Activated CD8-positive, alpha-beta memory T cell treated with anti-CD3 and anti-CD28 coated beads, Interleukin-2, amount 10 ng/mL, durations not matched to agents 7 days and 5 days (primary cell): ENCODE measurements at regions not wholly inside any gene's neighbourhood (a gene's known extent, or its start where the extent isn't known, plus 50 kb on each side); places are given as distances from the start of the nearest gene placed in this dataset.

Experiments used
- ATAC-seq: fragments of 150-1000 bp; cut with Tn5 transposase; one replicate; pipeline ENCODE4 v1.10.0; 2021; ENCODE audit warnings: moderate library complexity
- CTCF ChIA-PET: fragments of 350-600 bp; sonication (Branson Sonifier 250); formaldehyde crosslinking; loops from one replicate; lab custom pipeline; 2021; ENCODE audit warnings: antibody characterized with exemption; lab: Charles Lee
- DNase-seq: peaks from one replicate; pipeline ENCODE4 v3.0.0-alpha.2; 2020
- H3K27ac Mint-ChIP-seq: one replicate; pipeline ENCODE4 v1.8.0; 2021; ENCODE audit warnings: mild to moderate bottlenecking, mixed read lengths
- H3K27me3 Mint-ChIP-seq: one replicate; pipeline ENCODE4 v1.8.0; 2021; ENCODE audit warnings: mixed read lengths
- H3K36me3 Mint-ChIP-seq: one replicate; pipeline ENCODE4 v1.8.0; 2021; ENCODE audit warnings: mild to moderate bottlenecking, mixed read lengths
- H3K4me1 Mint-ChIP-seq: one replicate; pipeline ENCODE4 v1.8.0; 2021; ENCODE audit warnings: mixed read lengths
- H3K4me3 Mint-ChIP-seq: one replicate; pipeline ENCODE4 v1.8.0; 2021; ENCODE audit warnings: mild to moderate bottlenecking, moderate library complexity, mixed read lengths
- H3K9me3 Mint-ChIP-seq: one replicate; pipeline ENCODE4 v1.8.0; 2022; ENCODE audit warnings: low read depth, mixed read lengths

DNA sequence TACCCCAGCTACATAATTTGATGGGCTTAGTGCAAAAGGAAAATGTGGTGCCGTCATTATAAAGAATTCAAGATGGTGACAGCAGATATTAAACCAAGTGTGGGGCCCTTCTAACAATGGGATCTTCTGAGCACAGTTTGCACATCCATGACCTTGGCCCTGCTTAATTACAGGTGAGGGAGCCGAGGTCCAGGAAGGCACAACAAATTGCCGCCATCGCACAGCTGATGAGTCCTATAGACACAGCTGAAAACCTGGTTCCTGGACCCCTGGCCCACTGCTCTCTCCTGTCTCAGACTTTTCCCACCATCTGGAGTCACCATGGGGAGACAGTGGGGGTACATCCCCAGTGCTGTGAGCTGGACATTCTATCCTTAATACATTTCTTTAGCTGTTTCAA is 95.8 kb upstream of the MAP4K3 start:
- no peak for ATAC-seq
- Mint-ChIP-seq H3K9me3 (no peaks in the 10 kb centered on the region), H3K4me3 (no peak overlapping the region), H3K36me3 (no peaks in the 10 kb centered on the region), H3K27me3 (peaks cover 10% of the 10 kb centered on the region), H3K4me1 (peaks cover 4% of the 10 kb centered on the region), H3K27ac (no peak overlapping the region)
- CTCF ChIA-PET: interaction anchor here (1.2 kb wide), 1 partner anchor 11 kb away, joined by 3 read pairs; no protein-coding TSS in a partner anchor
- no peak for DNase-seq

DNA sequence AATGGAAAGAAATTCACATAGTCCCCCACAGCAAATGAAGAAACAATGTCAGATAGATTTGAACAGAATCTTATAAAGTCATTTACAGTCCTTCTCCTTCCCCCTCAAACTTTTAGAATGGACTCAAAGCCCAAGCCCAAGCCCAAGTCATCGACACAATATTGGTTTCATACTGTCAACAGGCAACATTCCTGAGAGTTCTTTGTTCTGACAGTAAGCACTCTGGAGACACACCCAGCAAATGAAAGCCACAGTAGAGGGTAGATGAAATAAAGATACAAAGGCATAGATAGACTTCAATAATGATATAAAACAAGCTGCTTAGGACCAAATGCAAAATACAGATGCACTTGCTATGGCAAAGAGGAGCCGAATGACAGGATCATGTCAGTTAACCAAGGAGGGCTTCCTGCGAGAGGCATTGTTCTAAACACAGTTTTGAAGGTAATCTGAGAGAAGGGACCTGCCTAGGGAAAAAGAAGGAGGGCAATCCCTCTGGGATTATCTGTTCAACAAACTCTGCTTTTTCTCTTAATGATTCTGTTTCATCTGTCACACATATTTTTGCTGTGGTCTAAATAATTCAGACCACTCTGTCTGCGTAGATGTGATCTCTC is 97.1 kb upstream of the MAP4K3 start:
- H3K9me3 Mint-ChIP-seq: peaks cover 2% of the 10 kb centered on the region
- ATAC-seq: no peak
- no peak overlapping the region for H3K27ac Mint-ChIP-seq
- CTCF ChIA-PET: interaction anchor here (1.2 kb wide), 1 partner anchor 10 kb away, joined by 3 read pairs; no protein-coding TSS in a partner anchor
- DNase-seq: no peak
- H3K27me3 Mint-ChIP-seq: peaks cover 10% of the 10 kb centered on the region
- no peak overlapping the region for H3K4me3 Mint-ChIP-seq
- no peaks in the 10 kb centered on the region for H3K36me3 Mint-ChIP-seq
- peaks cover 4% of the 10 kb centered on the region for H3K4me1 Mint-ChIP-seq

DNA sequence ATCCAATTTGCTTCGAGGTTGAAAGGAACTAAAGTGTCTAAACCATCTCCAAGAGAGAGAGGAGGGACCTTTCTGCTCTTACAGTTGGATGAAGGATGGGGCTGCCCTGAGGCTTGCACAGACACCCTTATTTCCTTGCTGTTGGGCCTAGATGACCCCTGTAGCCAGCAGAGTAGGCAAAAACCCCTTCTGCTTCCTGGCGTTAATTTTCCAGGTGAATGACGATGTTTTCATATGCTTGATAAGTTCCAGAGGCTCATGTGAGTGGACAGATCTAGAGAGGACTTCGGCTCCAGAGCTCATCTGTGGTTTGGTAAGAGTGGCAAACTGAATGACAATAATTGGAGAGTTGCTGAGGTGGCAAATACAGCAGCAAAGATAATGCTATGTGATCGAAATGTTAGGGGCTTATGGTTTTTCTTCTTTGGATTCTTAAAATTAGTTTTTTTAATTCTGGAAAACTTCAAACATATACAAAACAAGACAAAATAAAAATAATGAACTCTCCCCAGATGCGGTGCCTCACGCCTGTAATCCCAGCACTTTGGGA is 98.6 kb upstream of the MAP4K3 start:
- Mint-ChIP-seq H3K4me1 (peaks cover 4% of the 10 kb centered on the region), H3K4me3 (no peak overlapping the region), H3K27me3 (peaks cover 13% of the 10 kb centered on the region)

DNA sequence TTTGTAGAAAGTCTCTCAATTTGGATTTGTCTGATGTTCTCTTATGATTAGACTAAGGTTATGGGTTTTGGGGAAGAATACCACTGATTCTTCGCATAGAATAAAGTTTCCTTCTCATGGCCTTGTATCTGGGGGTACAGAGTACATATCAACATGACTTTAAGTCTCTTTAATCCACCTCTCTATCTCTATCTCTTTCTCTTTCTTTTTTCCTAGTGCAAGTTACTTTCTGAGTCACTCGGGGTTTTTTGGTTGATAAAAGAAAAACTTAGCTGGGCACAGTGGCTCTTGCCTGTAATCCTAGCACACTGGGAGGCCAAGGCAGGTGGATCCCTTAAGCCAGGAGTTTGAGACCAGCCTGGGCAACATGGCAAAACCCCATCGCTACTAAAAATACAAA is 100.1 kb upstream of the MAP4K3 start:
- DNase-seq: no peak
- CTCF ChIA-PET: no interaction called here
- Mint-ChIP-seq H3K4me1 (peaks cover 4% of the 10 kb centered on the region), H3K36me3 (no peaks in the 10 kb centered on the region), H3K4me3 (no peak overlapping the region), H3K9me3 (peaks cover 2% of the 10 kb centered on the region), H3K27ac (no peak overlapping the region), H3K27me3 (peaks cover 13% of the 10 kb centered on the region)
- no peak for ATAC-seq

More for the DNA sequence above, 98.6 kb upstream of the MAP4K3 start:
- CTCF ChIA-PET: no interaction called here
- ATAC-seq (no peak), DNase-seq (no peak)
- H3K27ac Mint-ChIP-seq: no peak overlapping the region
- H3K9me3 Mint-ChIP-seq: peaks cover 2% of the 10 kb centered on the region
- H3K36me3 Mint-ChIP-seq: no peaks in the 10 kb centered on the region

DNA sequence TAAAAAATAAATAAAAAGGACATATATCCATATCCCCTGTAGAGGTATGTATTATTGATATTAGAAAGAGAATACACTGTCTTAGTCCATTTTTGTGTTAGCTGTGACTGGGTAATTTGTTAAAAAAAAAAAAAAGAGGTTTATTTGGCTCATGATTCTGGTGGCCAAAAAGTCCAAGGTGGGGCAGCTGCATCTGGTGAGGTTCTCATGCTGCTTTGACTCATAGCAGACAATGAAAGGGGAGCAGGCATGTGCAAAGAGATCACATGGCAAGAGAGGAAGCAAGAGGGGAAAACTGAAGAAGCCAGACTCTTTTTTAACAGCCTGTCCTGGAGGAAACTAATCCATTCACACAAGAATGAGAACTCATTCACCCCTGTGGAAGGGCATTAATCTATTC is 101.6 kb upstream of the MAP4K3 start:
- Mint-ChIP-seq H3K27me3 (peaks cover 13% of the 10 kb centered on the region), H3K36me3 (no peaks in the 10 kb centered on the region), H3K9me3 (peaks cover 2% of the 10 kb centered on the region), H3K27ac (no peak overlapping the region), H3K4me1 (peaks cover 4% of the 10 kb centered on the region), H3K4me3 (no peak overlapping the region)
- ATAC-seq (no peak), DNase-seq (no peak)
- CTCF ChIA-PET: no interaction called here

DNA sequence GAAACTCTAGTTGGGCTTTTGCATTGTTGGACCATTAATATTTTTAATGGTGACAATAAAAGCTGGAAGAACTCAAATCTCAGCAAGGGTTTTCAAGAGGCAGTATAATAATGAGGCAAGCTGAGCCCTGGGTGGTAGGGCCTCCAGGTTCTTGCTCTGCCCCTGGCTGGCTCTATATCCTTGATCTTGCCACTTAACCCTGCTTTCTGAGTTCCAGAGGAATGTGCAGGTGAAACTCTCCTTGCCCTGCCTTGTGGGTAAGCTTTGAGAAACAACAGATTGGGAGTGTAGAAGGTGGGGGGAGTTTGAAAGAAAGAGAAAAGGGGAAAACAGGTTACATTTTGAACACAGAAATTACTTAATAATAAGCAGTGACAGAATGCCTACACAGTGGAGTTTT is 103.3 kb upstream of the MAP4K3 start:
- peaks cover 13% of the 10 kb centered on the region for H3K27me3 Mint-ChIP-seq
- peaks cover 4% of the 10 kb centered on the region for H3K4me1 Mint-ChIP-seq
- H3K27ac Mint-ChIP-seq: no peak overlapping the region
- DNase-seq (no peak), ATAC-seq (no peak)
- H3K36me3 Mint-ChIP-seq: no peaks in the 10 kb centered on the region
- peaks cover 2% of the 10 kb centered on the region for H3K9me3 Mint-ChIP-seq
- CTCF ChIA-PET: no interaction called here
- H3K4me3 Mint-ChIP-seq: no peak overlapping the region

DNA sequence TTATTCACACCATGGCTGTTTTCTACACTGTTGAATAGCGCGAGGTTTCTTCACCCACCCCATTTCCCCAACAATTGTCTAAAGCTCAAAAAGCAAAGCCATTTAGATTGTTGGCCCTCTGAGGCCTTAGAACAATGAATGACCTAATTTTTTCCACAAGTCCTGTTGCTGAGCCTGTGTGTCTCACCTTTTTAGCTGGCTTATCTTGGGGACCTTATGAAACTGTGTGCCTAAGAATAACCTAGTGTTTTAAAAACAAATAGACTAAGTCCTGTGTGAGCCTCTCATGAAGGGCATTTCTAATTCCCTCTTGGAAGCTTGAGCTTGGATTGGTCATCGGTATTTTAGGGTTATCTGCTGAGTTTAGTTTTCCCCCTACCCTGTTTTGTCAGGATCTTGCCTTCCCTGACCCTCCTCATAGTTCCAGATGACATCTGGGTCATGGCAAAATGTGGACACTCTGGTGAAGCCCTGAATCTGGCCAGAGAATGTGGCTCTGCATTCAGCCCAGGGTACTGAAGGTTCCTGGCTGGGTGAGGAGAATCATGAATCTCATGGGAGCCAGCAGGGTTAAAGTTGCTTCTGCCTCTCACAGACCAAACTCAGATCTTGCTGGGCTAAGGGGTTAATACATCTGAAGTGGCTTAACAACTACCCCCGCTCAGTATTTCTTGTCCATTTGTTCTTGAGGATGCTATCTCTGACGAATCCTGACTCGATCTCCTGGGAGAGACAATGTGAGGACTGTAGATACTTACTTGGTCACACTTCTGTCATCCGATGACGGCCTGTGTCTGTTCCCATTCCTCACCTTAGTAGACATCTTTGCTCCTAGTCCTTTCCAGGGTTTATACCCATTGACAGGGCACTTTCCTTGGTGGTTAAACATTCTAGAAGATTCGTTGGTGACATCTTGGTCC is 104.2 kb upstream of the MAP4K3 start:
- H3K4me3 Mint-ChIP-seq: no peak overlapping the region
- CTCF ChIA-PET: no interaction called here
- no peak for ATAC-seq

DNA sequence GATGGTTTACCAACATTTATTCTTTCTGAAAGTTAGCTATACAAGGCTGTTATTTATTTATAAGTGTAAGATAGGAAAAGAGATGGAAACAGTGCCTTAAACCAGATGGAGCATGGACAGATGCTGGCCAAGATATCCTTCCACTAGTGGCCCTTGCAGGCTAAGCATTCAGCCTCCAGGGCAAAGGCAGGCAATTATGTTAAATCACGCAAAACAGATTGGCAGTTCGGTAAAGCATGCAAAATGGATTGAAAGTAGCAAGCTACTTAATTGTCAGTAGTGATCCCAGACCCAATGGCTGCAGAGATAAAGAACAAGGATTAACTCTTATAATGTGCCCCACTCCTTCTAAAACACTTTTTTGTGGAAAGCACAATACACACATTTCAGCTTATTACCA is 105.4 kb upstream of the MAP4K3 start:
- Mint-ChIP-seq H3K4me1 (peaks cover 6% of the 10 kb centered on the region), H3K4me3 (no peak overlapping the region), H3K27ac (no peak overlapping the region), H3K27me3 (peaks cover 18% of the 10 kb centered on the region), H3K36me3 (no peaks in the 10 kb centered on the region), H3K9me3 (peaks cover 2% of the 10 kb centered on the region)
- no peak for ATAC-seq
- DNase-seq: no peak
- CTCF ChIA-PET: no interaction called here

More for the DNA sequence above, 104.2 kb upstream of the MAP4K3 start:
- peaks cover 2% of the 10 kb centered on the region for H3K9me3 Mint-ChIP-seq
- no peak for DNase-seq
- peaks cover 13% of the 10 kb centered on the region for H3K27me3 Mint-ChIP-seq
- H3K27ac Mint-ChIP-seq: no peak overlapping the region
- H3K4me1 Mint-ChIP-seq: peaks cover 10% of the 10 kb centered on the region
- H3K36me3 Mint-ChIP-seq: no peaks in the 10 kb centered on the region

DNA sequence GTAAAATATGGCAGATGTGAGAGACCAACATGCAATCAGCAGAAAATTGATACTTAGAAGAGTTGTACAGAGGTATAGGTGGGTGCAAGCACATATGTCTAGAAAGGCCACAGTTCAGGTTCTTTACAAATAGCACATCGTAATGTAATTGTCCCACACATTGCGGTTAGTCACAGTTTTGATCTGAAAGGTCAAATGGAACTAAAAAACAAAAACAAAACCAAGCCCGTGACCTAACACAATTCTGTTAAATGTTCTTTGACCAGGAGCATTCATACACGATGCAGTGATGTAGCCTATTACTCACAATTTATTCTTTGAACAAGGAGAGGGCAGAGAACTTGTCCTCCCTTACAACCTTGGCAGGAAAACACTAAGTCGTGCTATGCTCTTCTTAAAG is 108.9 kb upstream of the MAP4K3 start:
- H3K4me3 Mint-ChIP-seq: no peak overlapping the region
- no peak for DNase-seq
- H3K36me3 Mint-ChIP-seq: no peaks in the 10 kb centered on the region
- H3K4me1 Mint-ChIP-seq: peaks cover 6% of the 10 kb centered on the region
- ATAC-seq: no peak
- peaks cover 24% of the 10 kb centered on the region for H3K27me3 Mint-ChIP-seq
- H3K9me3 Mint-ChIP-seq: no peaks in the 10 kb centered on the region
- H3K27ac Mint-ChIP-seq: no peak overlapping the region
- CTCF ChIA-PET: no interaction called here

DNA sequence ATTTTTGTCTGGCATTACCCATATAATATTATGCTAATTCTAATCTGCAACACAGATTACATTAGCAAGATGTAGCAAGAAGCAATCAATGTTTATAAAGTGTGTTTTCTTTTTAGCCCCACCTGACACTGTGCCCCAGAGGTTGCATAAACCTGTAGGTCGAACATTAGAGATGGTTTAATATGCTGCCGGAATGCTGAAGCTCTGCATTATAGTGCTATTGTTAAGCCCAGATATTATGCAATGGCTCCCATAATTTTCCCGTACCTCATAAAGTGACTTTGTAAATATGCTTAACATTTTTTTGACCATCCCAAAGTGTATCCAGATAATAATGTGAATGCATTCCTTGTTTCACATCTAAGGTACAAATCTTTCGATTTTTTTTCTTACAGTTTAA is 109.3 kb upstream of the MAP4K3 start:
- Mint-ChIP-seq H3K4me3 (no peak overlapping the region), H3K9me3 (no peaks in the 10 kb centered on the region), H3K27me3 (peaks cover 24% of the 10 kb centered on the region), H3K27ac (no peak overlapping the region), H3K4me1 (peaks cover 6% of the 10 kb centered on the region), H3K36me3 (no peaks in the 10 kb centered on the region)
- CTCF ChIA-PET: no interaction called here
- DNase-seq: no peak
- no peak for ATAC-seq

DNA sequence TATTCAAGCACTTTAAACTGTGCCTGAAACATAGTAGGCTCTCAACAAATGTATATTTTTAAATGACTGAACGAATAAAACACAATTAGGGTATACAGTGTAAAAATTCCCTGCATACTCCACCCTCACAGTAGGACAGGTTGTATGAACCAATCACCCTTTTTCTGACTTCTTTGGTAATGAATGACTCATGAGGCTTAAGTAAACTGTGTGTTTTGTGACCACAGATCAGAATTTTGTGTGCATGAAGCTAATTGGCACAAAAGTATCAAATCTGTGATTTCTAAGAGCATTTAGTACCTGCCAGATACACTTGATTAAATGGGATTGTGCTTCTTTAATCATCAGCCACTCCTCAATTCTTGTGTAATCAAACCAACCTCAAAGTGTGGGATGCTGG is 109.9 kb upstream of the MAP4K3 start:
- Mint-ChIP-seq H3K36me3 (no peaks in the 10 kb centered on the region), H3K27ac (no peak overlapping the region), H3K4me3 (no peak overlapping the region), H3K4me1 (peaks cover 6% of the 10 kb centered on the region), H3K27me3 (peaks cover 24% of the 10 kb centered on the region), H3K9me3 (no peaks in the 10 kb centered on the region)
- DNase-seq: no peak
- CTCF ChIA-PET: no interaction called here
- ATAC-seq: no peak

DNA sequence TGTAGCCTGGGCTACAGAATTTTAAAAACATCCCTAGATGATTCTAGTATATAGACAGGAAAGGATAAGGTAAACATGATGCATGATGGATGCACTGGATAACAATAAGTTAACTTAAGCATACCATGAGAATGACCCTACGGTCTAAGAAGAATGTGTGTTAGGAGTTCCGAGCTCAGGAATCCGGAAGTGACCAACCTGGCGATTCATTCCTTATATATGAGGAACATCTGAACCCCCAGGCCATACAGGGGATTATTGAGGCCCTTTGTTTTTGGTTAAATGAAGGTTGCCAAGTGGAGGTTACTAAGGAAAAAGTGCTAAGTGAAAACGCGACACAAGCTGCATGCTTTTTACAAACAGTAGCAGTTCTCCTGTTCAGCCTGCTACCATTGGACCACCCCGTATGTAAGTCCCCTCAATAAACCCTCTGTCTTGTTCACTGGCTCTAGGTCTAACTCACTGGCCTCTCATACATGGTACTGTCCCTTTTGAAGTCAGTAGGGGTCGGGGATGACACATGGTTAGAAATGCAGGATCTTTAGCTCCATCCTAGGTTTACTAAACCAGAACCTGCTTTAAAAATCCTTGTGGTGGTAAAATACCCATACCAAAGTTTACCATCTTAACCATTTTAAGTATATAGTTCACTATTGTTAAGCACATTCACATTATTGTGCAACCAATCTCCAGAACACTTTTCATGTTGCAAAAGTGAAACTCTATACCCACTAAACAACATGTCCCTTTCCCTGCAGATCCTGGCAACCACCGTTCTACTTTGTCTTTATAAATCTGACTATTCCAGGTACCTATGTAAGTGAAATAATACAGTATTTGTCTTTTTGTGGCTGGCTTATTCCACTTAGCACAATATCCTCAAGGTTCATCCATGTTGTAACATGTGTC is 111.0 kb upstream of the MAP4K3 start:
- peaks cover 24% of the 10 kb centered on the region for H3K27me3 Mint-ChIP-seq
- DNase-seq (no peak), ATAC-seq (no peak)
- H3K4me3 Mint-ChIP-seq: no peak overlapping the region
- no peaks in the 10 kb centered on the region for H3K36me3 Mint-ChIP-seq
- no peaks in the 10 kb centered on the region for H3K9me3 Mint-ChIP-seq
- CTCF ChIA-PET: no interaction called here
- H3K27ac Mint-ChIP-seq: no peak overlapping the region
- peaks cover 6% of the 10 kb centered on the region for H3K4me1 Mint-ChIP-seq

DNA sequence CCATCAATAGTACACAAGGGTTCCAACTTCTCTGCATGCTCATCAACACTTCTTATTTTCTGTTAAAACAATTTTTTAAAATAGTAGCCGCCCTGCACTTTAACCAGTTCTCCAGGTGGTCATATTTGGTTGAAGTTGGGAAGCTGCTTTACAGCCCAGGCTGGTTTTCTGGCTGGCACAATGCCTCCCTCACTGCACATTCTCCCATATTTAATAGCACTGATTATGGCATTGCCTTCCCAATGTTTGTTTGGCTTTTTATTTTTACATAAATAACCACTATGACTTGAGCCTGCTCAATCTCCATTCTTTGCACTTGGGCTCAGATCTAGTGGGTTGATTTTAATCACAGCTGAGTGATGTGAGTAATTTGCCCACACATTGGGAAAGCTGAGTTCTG is 111.9 kb upstream of the MAP4K3 start:
- DNase-seq (no peak), ATAC-seq (no peak)
- Mint-ChIP-seq H3K36me3 (no peaks in the 10 kb centered on the region), H3K27me3 (peaks cover 21% of the 10 kb centered on the region), H3K9me3 (no peaks in the 10 kb centered on the region), H3K27ac (no peak overlapping the region), H3K4me1 (peaks cover 6% of the 10 kb centered on the region), H3K4me3 (no peak overlapping the region)
- CTCF ChIA-PET: no interaction called here
